ENCODE measurements at regions not wholly inside any gene's neighbourhood (a gene's known extent, or its start where the extent isn't known, plus 50 kb on each side); places are given as distances from the start of the nearest gene placed in this dataset.
A peak's percentile ranks its signal among the peaks of the same experiment; 100 is the strongest.
"Not testable (repeated sequence)": the region's sequence is repeated elsewhere in the genome, so short reads cannot be mapped to it uniquely, and the experiment has no call there.

- no peaks in the 10 kb centered on the region for H3K36me3 Mint-ChIP-seq
- no peak for DNase-seq (ENCODE audit: extremely low spot score, unreplicated experiment)
Measured at GRCh38 chr10:32217216-32217615, 129.7 kb downstream of the EPC1 start.

GRCh38 chr10:32213838-32214237, 133.1 kb downstream of the EPC1 start:
- DNase-seq (ENCODE audit: extremely low spot score, unreplicated experiment); H3K36me3 Mint-ChIP-seq; H3K27ac Mint-ChIP-seq; H3K27me3 Mint-ChIP-seq; H3K4me3 Mint-ChIP-seq; H3K9me3 Mint-ChIP-seq; H3K4me1 Mint-ChIP-seq (ENCODE audit: unreplicated experiment): not testable (repeated sequence)

More at GRCh38 chr10:32217216-32217615, 129.7 kb downstream of the EPC1 start:
- Mint-ChIP-seq H3K27ac (no peak overlapping the region), H3K4me1 (ENCODE audit: unreplicated experiment) (no peaks in the 10 kb centered on the region), H3K27me3 (no peaks in the 10 kb centered on the region), H3K4me3 (no peak overlapping the region), H3K9me3 (no peaks in the 10 kb centered on the region)
- no peak for TF ChIP-seq CTCF (conservative IDR thresholded peaks at IDR 0.05)

GRCh38 chr10:32211046-32211363, 136.0 kb downstream of the EPC1 start:
- H3K4me3 Mint-ChIP-seq: no peak overlapping the region

GRCh38 chr10:32210306-32211045, 136.5 kb downstream of the EPC1 start:
- Mint-ChIP-seq H3K27ac (no peak overlapping the region), H3K4me3 (no peak overlapping the region), H3K9me3 (no peaks in the 10 kb centered on the region), H3K4me1 (ENCODE audit: unreplicated experiment) (no peaks in the 10 kb centered on the region), H3K27me3 (no peaks in the 10 kb centered on the region), H3K36me3 (no peaks in the 10 kb centered on the region)
- no peak for DNase-seq (ENCODE audit: extremely low spot score, unreplicated experiment)
- peak; percentile 57 for TF ChIP-seq CTCF (conservative IDR thresholded peaks at IDR 0.05)

More at GRCh38 chr10:32211046-32211363, 136.0 kb downstream of the EPC1 start:
- peak; percentile 8 for TF ChIP-seq CTCF (conservative IDR thresholded peaks at IDR 0.05)
- no peaks in the 10 kb centered on the region for H3K9me3 Mint-ChIP-seq
- no peak for DNase-seq (ENCODE audit: extremely low spot score, unreplicated experiment)
- H3K27me3 Mint-ChIP-seq: no peaks in the 10 kb centered on the region
- H3K36me3 Mint-ChIP-seq: no peaks in the 10 kb centered on the region
- no peak overlapping the region for H3K27ac Mint-ChIP-seq
- H3K4me1 Mint-ChIP-seq (ENCODE audit: unreplicated experiment): no peaks in the 10 kb centered on the region

- not testable (repeated sequence) for H3K27me3 Mint-ChIP-seq; H3K4me1 Mint-ChIP-seq (ENCODE audit: unreplicated experiment); H3K9me3 Mint-ChIP-seq; H3K4me3 Mint-ChIP-seq; H3K27ac Mint-ChIP-seq; H3K36me3 Mint-ChIP-seq; DNase-seq (ENCODE audit: extremely low spot score, unreplicated experiment)
Measured at GRCh38 chr10:32208005-32208404, 139.0 kb downstream of the EPC1 start.

- no peaks in the 10 kb centered on the region for H3K4me1 Mint-ChIP-seq (ENCODE audit: unreplicated experiment)
- DNase-seq (ENCODE audit: extremely low spot score, unreplicated experiment): no peak
- H3K27ac Mint-ChIP-seq: no peak overlapping the region
- H3K36me3 Mint-ChIP-seq: no peaks in the 10 kb centered on the region
- no peaks in the 10 kb centered on the region for H3K27me3 Mint-ChIP-seq
- no peak overlapping the region for H3K4me3 Mint-ChIP-seq
- no peaks in the 10 kb centered on the region for H3K9me3 Mint-ChIP-seq
- TF ChIP-seq CTCF (conservative IDR thresholded peaks at IDR 0.05): peak; percentile 73
Measured at GRCh38 chr10:32207544-32207943, 139.4 kb downstream of the EPC1 start.

GRCh38 chr10:32205670-32206069, 141.3 kb downstream of the EPC1 start:
- no peak for TF ChIP-seq CTCF (conservative IDR thresholded peaks at IDR 0.05)
- no peaks in the 10 kb centered on the region for H3K4me1 Mint-ChIP-seq (ENCODE audit: unreplicated experiment)

More at GRCh38 chr10:32205670-32206069, 141.3 kb downstream of the EPC1 start:
- Mint-ChIP-seq H3K36me3 (no peaks in the 10 kb centered on the region), H3K27me3 (no peaks in the 10 kb centered on the region), H3K9me3 (no peaks in the 10 kb centered on the region), H3K4me3 (no peak overlapping the region), H3K27ac (no peak overlapping the region)
- no peak for DNase-seq (ENCODE audit: extremely low spot score, unreplicated experiment)

All from type B pancreatic cell (in vitro differentiated cells).